Neural progenitor cell (in vitro differentiated cells): ENCODE measurements at regions not wholly inside any gene's neighbourhood (a gene's known extent, or its start where the extent isn't known, plus 50 kb on each side); places are given as distances from the start of the nearest gene placed in this dataset.

Experiments used
- DNase-seq: peaks from one replicate; pipeline ENCODE4 v3.0.0-alpha.2; 2016; ENCODE audit warnings: low spot score
- H2AFZ ChIP-seq: fragments of 200-600 bp; sonication (generic); replicated peaks from 2 replicates; pipeline ENCODE4 v1.6.1; 2016; ENCODE audit warnings: antibody characterized with exemption
- H3F3A ChIP-seq: fragments of 200-600 bp; sonication (generic); 2 replicates; pipeline ENCODE4 v1.6.1; 2016; ENCODE audit warnings: antibody characterized with exemption, low read depth
- H3K27ac ChIP-seq: fragments of 200-600 bp; sonication (generic); 2 replicates; pipeline ENCODE4 v1.5.1; 2016; ENCODE audit warnings: mild to moderate bottlenecking
- H3K27me3 ChIP-seq: fragments of 200-600 bp; sonication (generic); 2 replicates; pipeline ENCODE4 v1.6.1; 2016; ENCODE audit warnings: mild to moderate bottlenecking, moderate library complexity
- H3K36me3 ChIP-seq: fragments of 200-600 bp; sonication (generic); 2 replicates; pipeline ENCODE4 v1.5.1; 2016
- H3K4me1 ChIP-seq: fragments of 200-600 bp; sonication (generic); 2 replicates; pipeline ENCODE4 v1.6.1; 2016; ENCODE audit warnings: mixed run types
- H3K4me2 ChIP-seq: fragments of 200-600 bp; sonication (generic); 2 replicates; pipeline ENCODE4 v1.6.1; 2016
- H3K4me3 ChIP-seq: fragments of 200-600 bp; sonication (generic); 2 replicates; pipeline ENCODE4 v1.5.1; 2016
- H3K79me2 ChIP-seq: fragments of 200-600 bp; sonication (generic); 2 replicates; pipeline ENCODE4 v1.6.1; 2016; ENCODE audit warnings: low read depth
- H3K9ac ChIP-seq: fragments of 200-600 bp; sonication (generic); 2 replicates; pipeline ENCODE4 v1.6.1; 2016
- H3K9me3 ChIP-seq: fragments of 200-600 bp; sonication (generic); 2 replicates; pipeline ENCODE4 v1.5.1; 2016; ENCODE audit warnings: low read depth
- H4K20me1 ChIP-seq: fragments of 200-600 bp; sonication (generic); 2 replicates; pipeline ENCODE4 v1.6.1; 2016; ENCODE audit warnings: low read depth
- H3K27ac Mint-ChIP-seq: 3 replicates; pipeline ENCODE4 v1.8.0; 2021; ENCODE audit warnings: mixed read lengths
- H3K27me3 Mint-ChIP-seq: 2 replicates; pipeline ENCODE4 v1.8.0; 2022; ENCODE audit warnings: low read depth, mild to moderate bottlenecking, inconsistent platforms, moderate library complexity, mixed read lengths; ENCODE audit not compliant: insufficient read depth
- H3K36me3 Mint-ChIP-seq: 3 replicates; pipeline ENCODE4 v1.8.0; 2021; ENCODE audit warnings: mixed read lengths
- H3K4me1 Mint-ChIP-seq: 3 replicates; pipeline ENCODE4 v1.8.0; 2021; ENCODE audit warnings: mixed read lengths
- H3K4me3 Mint-ChIP-seq: 3 replicates; pipeline ENCODE4 v1.8.0; 2021; ENCODE audit warnings: mild to moderate bottlenecking, moderate library complexity, mixed read lengths
- H3K9me3 Mint-ChIP-seq: 3 replicates; pipeline ENCODE4 v1.8.0; 2020; ENCODE audit warnings: mixed read lengths
- EZH2 ChIP-seq: fragments of 200-600 bp; sonication (generic); IDR thresholded peaks from 2 replicates; pipeline ENCODE4 v1.6.1; 2017; ENCODE audit warnings: antibody characterized with exemption, mild to moderate bottlenecking, moderate library complexity
- EZH2phosphoT487 ChIP-seq: fragments of 200-600 bp; sonication (generic); IDR thresholded peaks from 2 replicates; pipeline ENCODE4 v1.6.1; 2017; ENCODE audit warnings: antibody characterized with exemption
- TF ChIP-seq, protein P1 (sequence below): fragments of 200-600 bp; sonication (generic); IDR thresholded peaks from 2 replicates; pipeline ENCODE4 v1.5.1; 2017; ENCODE audit warnings: antibody characterized with exemption, mild to moderate bottlenecking

DNA sequence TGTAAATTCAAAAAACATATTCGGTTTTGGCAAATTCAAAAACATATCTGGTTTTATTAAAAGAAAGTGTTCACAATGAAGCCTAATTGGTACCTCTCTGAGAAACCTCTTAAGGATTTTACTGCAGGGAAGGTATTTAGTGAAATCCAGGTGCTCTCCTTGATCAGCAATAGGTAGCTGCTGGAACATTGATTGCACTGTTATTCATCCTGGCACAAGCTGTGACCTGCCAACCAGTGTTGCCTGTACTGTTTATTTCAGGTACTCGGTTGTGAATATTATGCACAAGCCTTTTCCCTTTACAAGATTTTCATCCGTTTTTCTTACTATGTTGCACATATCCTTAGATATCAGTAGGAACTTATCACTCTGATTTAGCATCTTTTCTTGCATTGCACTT, 155.8 kb upstream of the ZEB2 start:
- Histone ChIP-seq H2AFZ (no peak overlapping the region), H3F3A (no peaks in the 10 kb centered on the region), H3K36me3 (no peaks in the 10 kb centered on the region), H3K27me3 (no peaks in the 10 kb centered on the region), H3K9me3 (no peaks in the 10 kb centered on the region), H3K27ac (no peak overlapping the region), H3K79me2 (no peaks in the 10 kb centered on the region), H3K4me1 (no peaks in the 10 kb centered on the region), H3K9ac (no peak overlapping the region), H4K20me1 (no peaks in the 10 kb centered on the region), H3K4me3 (no peak overlapping the region), H3K4me2 (no peak overlapping the region)
- H3K9me3 Mint-ChIP-seq, result no peaks in the 10 kb centered on the region
- TF ChIP-seq, protein P1, sequence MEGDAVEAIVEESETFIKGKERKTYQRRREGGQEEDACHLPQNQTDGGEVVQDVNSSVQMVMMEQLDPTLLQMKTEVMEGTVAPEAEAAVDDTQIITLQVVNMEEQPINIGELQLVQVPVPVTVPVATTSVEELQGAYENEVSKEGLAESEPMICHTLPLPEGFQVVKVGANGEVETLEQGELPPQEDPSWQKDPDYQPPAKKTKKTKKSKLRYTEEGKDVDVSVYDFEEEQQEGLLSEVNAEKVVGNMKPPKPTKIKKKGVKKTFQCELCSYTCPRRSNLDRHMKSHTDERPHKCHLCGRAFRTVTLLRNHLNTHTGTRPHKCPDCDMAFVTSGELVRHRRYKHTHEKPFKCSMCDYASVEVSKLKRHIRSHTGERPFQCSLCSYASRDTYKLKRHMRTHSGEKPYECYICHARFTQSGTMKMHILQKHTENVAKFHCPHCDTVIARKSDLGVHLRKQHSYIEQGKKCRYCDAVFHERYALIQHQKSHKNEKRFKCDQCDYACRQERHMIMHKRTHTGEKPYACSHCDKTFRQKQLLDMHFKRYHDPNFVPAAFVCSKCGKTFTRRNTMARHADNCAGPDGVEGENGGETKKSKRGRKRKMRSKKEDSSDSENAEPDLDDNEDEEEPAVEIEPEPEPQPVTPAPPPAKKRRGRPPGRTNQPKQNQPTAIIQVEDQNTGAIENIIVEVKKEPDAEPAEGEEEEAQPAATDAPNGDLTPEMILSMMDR, result no peak
- TF ChIP-seq EZH2phosphoT487 (no peak), EZH2 (no peak)
- H3K4me3 Mint-ChIP-seq, result no peak overlapping the region
- H3K36me3 Mint-ChIP-seq, result no peaks in the 10 kb centered on the region
- H3K27ac Mint-ChIP-seq, result no peak overlapping the region
- DNase-seq, result no peak
- peaks cover 2% of the 10 kb centered on the region for H3K27me3 Mint-ChIP-seq
- H3K4me1 Mint-ChIP-seq, result peaks cover 5% of the 10 kb centered on the region

- Histone ChIP-seq H3K27ac (no peak overlapping the region), H4K20me1 (no peaks in the 10 kb centered on the region), H3F3A (no peaks in the 10 kb centered on the region), H3K4me2 (no peak overlapping the region), H3K36me3 (no peaks in the 10 kb centered on the region), H3K9me3 (no peaks in the 10 kb centered on the region), H3K79me2 (no peaks in the 10 kb centered on the region), H3K4me1 (no peaks in the 10 kb centered on the region), H3K9ac (no peak overlapping the region), H2AFZ (no peak overlapping the region), H3K4me3 (no peak overlapping the region), H3K27me3 (no peaks in the 10 kb centered on the region)
- peaks cover 6% of the 10 kb centered on the region for H3K4me1 Mint-ChIP-seq
- no peak overlapping the region for H3K27ac Mint-ChIP-seq
- H3K4me3 Mint-ChIP-seq, result no peak overlapping the region
- H3K36me3 Mint-ChIP-seq, result no peaks in the 10 kb centered on the region
- TF ChIP-seq, protein P1, result no peak
- TF ChIP-seq EZH2phosphoT487, result no peak
- no peak for TF ChIP-seq EZH2
- H3K9me3 Mint-ChIP-seq, result no peaks in the 10 kb centered on the region
- no peak for DNase-seq
- peaks cover 2% of the 10 kb centered on the region for H3K27me3 Mint-ChIP-seq
These were observed 155.4 kb upstream of the ZEB2 start for GRCh38 chr2:144675331-144675730.

DNA sequence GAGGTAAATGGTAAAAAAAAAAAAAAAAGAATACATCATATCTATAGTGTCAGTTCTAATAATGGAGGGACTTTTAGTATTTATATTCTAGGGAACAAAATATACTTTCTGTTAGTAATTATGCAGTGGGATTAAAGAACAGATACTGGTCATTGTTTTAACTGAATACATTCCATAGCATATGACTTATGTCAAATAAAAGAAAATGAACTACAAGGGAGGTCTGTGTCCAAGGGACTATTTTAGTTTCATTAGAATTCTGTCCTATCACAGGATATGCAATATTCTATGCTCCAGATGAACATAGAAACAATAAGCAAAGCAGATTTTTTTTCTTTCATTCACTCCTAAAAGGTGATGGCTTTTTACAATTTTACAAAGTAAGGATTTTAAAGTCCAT, 154.2 kb upstream of the ZEB2 start:
- no peaks in the 10 kb centered on the region for H3K36me3 ChIP-seq
- TF ChIP-seq, protein P1, result no peak
- TF ChIP-seq EZH2phosphoT487 (no peak), EZH2 (no peak)
- no peaks in the 10 kb centered on the region for H4K20me1 ChIP-seq
- no peak overlapping the region for H3K27ac ChIP-seq
- Mint-ChIP-seq H3K4me1 (peaks cover 13% of the 10 kb centered on the region), H3K27ac (no peak overlapping the region), H3K27me3 (peaks cover 2% of the 10 kb centered on the region), H3K9me3 (no peaks in the 10 kb centered on the region), H3K4me3 (no peak overlapping the region), H3K36me3 (no peaks in the 10 kb centered on the region)
- H3K9ac ChIP-seq, result no peak overlapping the region
- no peaks in the 10 kb centered on the region for H3K4me1 ChIP-seq
- H3K4me2 ChIP-seq, result no peak overlapping the region
- no peaks in the 10 kb centered on the region for H3K79me2 ChIP-seq
- no peak overlapping the region for H2AFZ ChIP-seq
- no peak for DNase-seq
- no peak overlapping the region for H3K4me3 ChIP-seq
- no peaks in the 10 kb centered on the region for H3F3A ChIP-seq
- H3K27me3 ChIP-seq, result no peaks in the 10 kb centered on the region
- no peaks in the 10 kb centered on the region for H3K9me3 ChIP-seq
